DMS53 (cell line): ENCODE measurements at regions not wholly inside any gene's neighbourhood (a gene's known extent, or its start where the extent isn't known, plus 50 kb on each side); places are given as distances from the start of the nearest gene placed in this dataset.
"Not testable (repeated sequence)": the region's sequence is repeated elsewhere in the genome, so short reads cannot be mapped to it uniquely, and the experiment has no call there.

Source experiments
- DNase-seq: peaks from one replicate; lab custom pipeline; 2025; lab: John Stamatoyannopoulos, UW

GRCh38 chr6:14396826-14397517 lies 279.4 kb downstream of the CD83 start:
- DNase-seq = no peak

- DNase-seq = no peak
Measured at GRCh38 chr6:14397518-14397901, 279.9 kb downstream of the CD83 start.

- DNase-seq = no peak
Measured at GRCh38 chr6:14398953-14399352, 281.4 kb downstream of the CD83 start.

- no peak for DNase-seq
Measured at GRCh38 chr6:14399635-14400034, 282.1 kb downstream of the CD83 start.

GRCh38 chr6:14401246-14401645 lies 283.7 kb downstream of the CD83 start:
- no peak for DNase-seq

- DNase-seq = no peak
Measured at GRCh38 chr6:14406614-14407331, 289.2 kb downstream of the CD83 start.

- DNase-seq = no peak
Measured at GRCh38 chr6:14408446-14408845, 290.9 kb downstream of the CD83 start.

- DNase-seq = no peak
Measured at GRCh38 chr6:14412026-14412425, 294.5 kb downstream of the CD83 start.

GRCh38 chr6:14415452-14415851 lies 297.9 kb downstream of the CD83 start:
- no peak for DNase-seq

GRCh38 chr6:14417377-14417776 lies 299.8 kb downstream of the CD83 start:
- DNase-seq = no peak

- DNase-seq = not testable (repeated sequence)
Measured at GRCh38 chr6:14419224-14419623, 301.7 kb downstream of the CD83 start.

GRCh38 chr6:14422061-14422460 lies 304.5 kb downstream of the CD83 start:
- DNase-seq = no peak

GRCh38 chr6:14422917-14423316 lies 305.3 kb downstream of the CD83 start:
- no peak for DNase-seq

- no peak for DNase-seq
Measured at GRCh38 chr6:14423330-14423729, 305.8 kb downstream of the CD83 start.

GRCh38 chr6:14423955-14424354 lies 306.4 kb downstream of the CD83 start:
- no peak for DNase-seq

- DNase-seq = no peak
Measured at GRCh38 chr6:14425805-14426204, 308.2 kb downstream of the CD83 start.

GRCh38 chr6:14426281-14426680 lies 308.7 kb downstream of the CD83 start:
- DNase-seq = no peak

GRCh38 chr6:14428269-14428668 lies 310.7 kb downstream of the CD83 start:
- DNase-seq = no peak

- no peak for DNase-seq
Measured at GRCh38 chr6:14429396-14429795, 311.8 kb downstream of the CD83 start.

- no peak for DNase-seq
Measured at GRCh38 chr6:14430218-14430617, 312.6 kb downstream of the CD83 start.

- no peak for DNase-seq
Measured at GRCh38 chr6:14431385-14432330, 314.1 kb downstream of the CD83 start.

GRCh38 chr6:14434916-14435690 lies 317.5 kb downstream of the CD83 start:
- no peak for DNase-seq
